SK-N-SH (cell line): ENCODE measurements at regions not wholly inside any gene's neighbourhood (a gene's known extent, or its start where the extent isn't known, plus 50 kb on each side); places are given as distances from the start of the nearest gene placed in this dataset.

Experiments
- CHD2 ChIP-seq: fragments of 150-350 bp; IDR thresholded peaks from 2 replicates; pipeline ENCODE4 v1.6.1; 2018; ENCODE audit warnings: low read length; ENCODE audit not compliant: partially characterized antibody
- CTCF ChIP-seq: fragments of 200-600 bp; sonication (generic); IDR thresholded peaks from 2 replicates; pipeline ENCODE4 v1.6.1; 2017; ENCODE audit warnings: antibody characterized with exemption, mild to moderate bottlenecking, moderate library complexity
- EP300 ChIP-seq, 2 experiments: IDR thresholded peaks; 2 replicates each; pipeline versions ENCODE4 v1.4.0 to v1.6.1; 2012; ENCODE audit warnings: borderline replicate concordance in 1 of 2, low read depth in 1 of 2, low read length in 1 of 2
- EZH2phosphoT487 ChIP-seq: fragments of 200-600 bp; sonication (generic); IDR thresholded peaks from 2 replicates; pipeline ENCODE4 v1.6.1; 2017; ENCODE audit warnings: low read depth, mixed run types, mild to moderate bottlenecking, antibody characterized with exemption, moderate library complexity, borderline replicate concordance
- JUND ChIP-seq: IDR thresholded peaks from 2 replicates; pipeline ENCODE4 v1.4.0; 2012
- MAX ChIP-seq: IDR thresholded peaks from 2 replicates; pipeline ENCODE4 v1.4.0; 2012; ENCODE audit warnings: low read depth
- POLR2AphosphoS5 ChIP-seq: IDR thresholded peaks from 2 replicates; pipeline ENCODE4 v1.6.1; 2012; ENCODE audit warnings: low read depth, low read length
- RAD21 ChIP-seq: IDR thresholded peaks from 2 replicates; pipeline ENCODE4 v1.6.1; 2012; ENCODE audit warnings: mild to moderate bottlenecking, low read length
- REST ChIP-seq: IDR thresholded peaks from 2 replicates; pipeline ENCODE4 v1.6.1; 2012; ENCODE audit warnings: mild to moderate bottlenecking, low read depth, low read length, moderate library complexity
- RFX5 ChIP-seq: IDR thresholded peaks from 2 replicates; pipeline ENCODE4 v1.6.1; 2012; ENCODE audit warnings: mild to moderate bottlenecking, improper control_type of control experiment, low read length
- TAF1 ChIP-seq: IDR thresholded peaks from 2 replicates; pipeline ENCODE4 v1.6.1; 2012; ENCODE audit warnings: low read depth, mild to moderate bottlenecking, low read length, moderate library complexity, borderline replicate concordance
- YY1 ChIP-seq: IDR thresholded peaks from 2 replicates; pipeline ENCODE4 v1.4.0; 2012; ENCODE audit warnings: low read depth, mild to moderate bottlenecking

- TF ChIP-seq CTCF (no peak), YY1 (no peak), REST (no peak), EZH2phosphoT487 (no peak), MAX (no peak), JUND (no peak), TAF1 (no peak), POLR2AphosphoS5 (no peak), EP300 (IDR thresholded peaks at IDR 0.05; ENCODE audit: borderline replicate concordance in 1 of 2, low read depth in 1 of 2, low read length in 1 of 2) (no peak), RAD21 (no peak), RFX5 (no peak), CHD2 (no peak)
Observed at GRCh38 chr10:109114579-109114978, 808.7 kb downstream of the XPNPEP1 start.
